HS-5 (cell line): ENCODE measurements at regions not wholly inside any gene's neighbourhood (a gene's known extent, or its start where the extent isn't known, plus 50 kb on each side); places are given as distances from the start of the nearest gene placed in this dataset.
"Not testable (repeated sequence)": the region's sequence is repeated elsewhere in the genome, so short reads cannot be mapped to it uniquely, and the experiment has no call there.

Experiments used
- DNase-seq: peaks from one replicate; pipeline ENCODE4 v3.0.0-alpha.2; 2012; ENCODE audit warnings: low read depth

DNA sequence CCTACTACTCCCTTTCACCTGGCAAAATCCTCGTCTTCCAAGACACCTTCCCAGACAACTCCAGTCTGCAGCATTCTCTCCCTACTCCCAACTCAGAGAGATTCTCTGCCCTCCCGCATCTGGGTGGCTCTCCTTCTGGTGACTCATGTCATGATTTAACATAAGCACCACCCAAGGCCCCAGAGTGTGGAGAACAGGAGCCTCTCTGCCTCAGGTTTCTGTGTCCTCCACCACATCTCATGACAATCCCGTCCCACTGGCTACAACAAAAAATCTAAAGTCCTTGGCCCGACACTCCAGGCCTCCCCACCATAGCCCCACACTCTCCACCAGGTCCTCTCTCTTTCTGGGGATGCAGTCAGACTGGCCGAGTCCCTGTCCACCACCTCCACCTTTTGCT lies 197.1 kb downstream of the BCL11A start:
- no peak for DNase-seq

DNA sequence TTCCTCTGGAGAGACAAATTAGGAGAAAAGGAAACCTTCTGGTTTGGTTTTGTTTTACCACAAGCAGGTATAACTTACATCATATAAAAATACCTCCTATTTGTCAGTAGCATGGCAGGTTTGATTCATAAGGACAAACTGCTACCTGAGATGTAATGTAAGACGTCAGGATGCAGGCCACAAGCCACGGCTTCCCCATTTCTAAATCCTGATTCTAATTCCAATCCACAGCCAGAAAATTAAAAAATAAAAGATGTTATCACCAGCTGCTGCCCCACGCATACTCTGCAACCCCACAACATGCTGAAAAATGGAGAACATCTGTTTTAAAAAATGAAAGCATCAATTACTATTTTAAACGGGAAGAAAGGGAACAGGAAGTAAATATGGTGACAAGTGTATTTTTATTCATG lies 197.6 kb downstream of the BCL11A start:
- no peak for DNase-seq

DNA sequence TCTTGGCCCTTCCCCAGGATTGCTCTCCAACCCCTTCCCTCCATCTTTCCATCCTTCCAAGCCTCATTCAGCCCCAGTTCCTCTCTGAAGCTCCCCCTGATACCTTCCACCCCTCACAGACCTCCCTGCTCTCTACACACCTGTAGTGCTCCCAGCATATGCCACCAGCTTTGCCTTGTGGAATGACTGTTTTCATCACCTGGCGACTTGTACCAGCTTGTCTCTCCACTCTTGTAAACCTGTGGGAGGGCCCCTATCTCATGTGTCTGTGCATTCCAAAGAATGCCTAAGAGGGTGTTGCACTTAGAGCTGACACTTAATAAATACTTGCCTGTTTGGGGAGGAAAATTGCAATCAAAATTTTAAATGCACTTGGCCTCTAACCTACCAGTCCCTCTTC lies 198.7 kb downstream of the BCL11A start:
- no peak for DNase-seq

DNA sequence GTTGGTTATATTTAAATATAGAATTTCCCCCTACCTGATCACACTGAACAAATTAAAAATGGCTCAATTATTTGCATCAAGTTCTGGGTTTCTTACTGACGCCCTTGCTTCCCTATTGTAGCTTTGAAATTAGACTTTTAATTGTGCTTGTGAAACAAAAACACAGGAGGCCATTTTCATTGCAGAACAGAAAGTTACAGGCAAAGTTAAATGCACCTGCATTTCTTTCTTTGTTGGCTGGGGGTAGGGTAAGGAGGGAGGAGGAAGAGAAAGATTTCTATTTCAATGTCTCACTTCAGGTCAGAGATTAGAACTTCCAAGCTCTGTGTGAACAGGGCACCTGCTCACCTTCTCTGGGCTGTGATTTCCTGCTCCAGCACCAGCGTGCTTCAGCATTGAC lies 199.6 kb downstream of the BCL11A start:
- DNase-seq: no peak

DNA sequence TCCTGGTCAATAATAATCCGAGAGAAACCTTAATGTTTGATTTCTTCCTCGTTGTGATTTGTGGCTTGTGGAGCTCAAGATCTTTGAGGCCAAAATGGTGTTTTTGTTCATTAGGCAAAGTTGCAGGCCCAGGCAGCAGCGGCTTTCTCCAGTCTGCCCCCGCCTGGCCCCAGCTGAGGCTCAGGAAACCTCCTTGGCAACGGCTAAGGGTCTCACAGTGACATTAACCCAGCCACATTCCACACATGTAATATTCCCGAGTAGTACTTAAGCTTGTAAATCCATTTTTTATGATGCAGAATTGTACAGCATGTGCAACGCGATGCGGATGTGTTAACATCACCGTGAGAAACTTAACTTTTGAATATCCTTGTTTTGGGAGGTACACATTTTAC lies 200.1 kb downstream of the BCL11A start:
- no peak for DNase-seq

DNA sequence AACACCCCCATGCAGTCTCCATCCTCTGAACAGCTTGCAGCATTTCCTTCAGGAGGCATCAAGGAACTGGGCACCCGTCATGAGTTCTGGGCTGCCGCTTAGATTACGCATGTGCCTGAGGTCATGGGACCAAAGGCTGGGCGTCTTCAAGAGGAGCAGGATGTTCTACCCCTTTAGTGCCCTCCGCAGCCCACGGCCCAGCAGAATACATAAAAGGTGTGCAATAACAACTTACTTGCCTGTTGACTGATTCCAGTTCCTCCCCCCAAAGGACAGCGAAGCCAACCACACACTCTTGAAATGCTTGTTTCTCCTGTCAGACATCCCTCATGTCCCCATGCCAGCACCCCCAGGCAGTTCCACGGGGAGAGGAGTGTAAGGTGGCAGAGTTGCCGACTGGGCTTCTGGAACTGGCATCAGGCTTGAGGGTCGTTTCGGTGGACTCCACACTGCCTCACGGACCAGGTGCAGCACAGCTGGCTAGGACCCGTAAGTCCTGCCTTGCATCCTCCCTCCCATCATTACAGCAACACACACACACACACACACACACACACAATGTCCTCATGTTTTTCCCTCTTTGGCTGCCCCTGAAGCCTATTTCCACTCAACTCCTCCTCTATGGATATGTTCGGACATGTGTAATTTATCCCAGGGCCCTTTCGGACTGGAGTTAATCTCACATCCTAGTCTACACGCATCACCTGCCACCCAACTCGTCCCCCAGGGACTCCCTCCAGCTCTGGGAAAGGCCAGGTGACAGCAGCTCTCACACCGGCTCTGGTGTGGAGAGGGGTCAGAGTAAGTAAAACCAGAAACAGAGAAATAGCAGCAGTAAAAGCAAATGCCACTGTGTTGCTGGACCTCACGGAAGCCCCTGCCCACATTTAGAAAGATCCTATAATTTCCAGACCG lies 200.7 kb downstream of the BCL11A start:
- no peak for DNase-seq

DNA sequence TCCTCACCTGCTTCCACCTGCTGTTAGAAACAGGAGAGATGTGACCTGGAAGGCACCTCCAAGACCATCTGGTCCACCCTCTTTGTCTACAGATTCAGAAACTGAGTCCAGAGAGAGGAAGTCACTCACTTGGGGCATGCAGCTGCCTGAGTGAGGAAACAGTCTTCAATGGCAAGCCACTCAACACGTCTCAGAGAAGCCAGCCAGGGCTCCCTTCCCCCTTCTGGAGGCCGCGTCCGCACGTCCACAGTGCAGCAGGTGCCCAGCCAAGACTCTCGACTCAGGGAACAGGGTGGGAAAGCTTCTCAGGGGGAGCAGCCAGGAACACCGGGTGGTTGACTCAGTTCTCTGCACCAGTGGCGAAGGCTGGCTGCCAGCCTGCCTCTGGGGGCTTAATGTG lies 201.7 kb downstream of the BCL11A start:
- no peak for DNase-seq

DNA sequence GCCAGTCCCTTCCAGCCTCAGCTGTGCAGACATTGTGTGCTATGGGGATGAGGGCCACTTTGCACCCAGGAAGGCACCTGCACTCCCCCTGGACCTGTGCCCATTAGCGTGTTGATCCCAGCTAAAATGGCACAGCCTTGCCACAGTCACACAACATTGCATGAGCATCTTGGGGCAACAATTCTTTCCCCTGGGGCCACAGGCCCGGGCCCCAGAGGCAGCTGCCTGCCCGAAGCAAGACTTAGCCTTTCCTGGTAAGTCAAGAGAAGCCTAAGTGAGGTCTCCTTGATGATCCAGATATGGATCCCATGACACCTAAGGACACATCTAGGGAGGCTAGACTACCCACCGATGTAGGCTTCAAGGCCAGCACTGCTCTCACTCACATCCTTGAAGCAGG lies 202.1 kb downstream of the BCL11A start:
- no peak for DNase-seq

DNA sequence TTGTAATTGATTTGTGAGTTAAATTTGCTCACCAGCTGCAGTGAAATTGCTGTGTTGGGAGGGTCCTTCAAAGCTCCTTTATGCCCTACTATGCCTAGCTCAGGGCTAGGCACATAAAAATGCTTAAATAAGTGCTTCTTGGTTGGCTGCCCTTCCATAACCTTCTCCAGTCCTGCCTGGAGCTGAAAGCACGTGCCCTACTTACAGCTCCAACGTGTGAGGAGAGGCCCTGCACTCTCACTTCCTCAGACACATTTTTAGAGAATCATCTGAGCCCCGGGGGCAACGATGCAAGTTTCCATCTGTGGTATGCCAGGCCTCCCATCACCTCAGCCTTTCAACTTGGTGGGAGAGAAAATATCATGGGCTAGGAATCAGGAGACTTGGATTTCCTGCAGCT lies 202.7 kb downstream of the BCL11A start:
- DNase-seq: no peak

DNA sequence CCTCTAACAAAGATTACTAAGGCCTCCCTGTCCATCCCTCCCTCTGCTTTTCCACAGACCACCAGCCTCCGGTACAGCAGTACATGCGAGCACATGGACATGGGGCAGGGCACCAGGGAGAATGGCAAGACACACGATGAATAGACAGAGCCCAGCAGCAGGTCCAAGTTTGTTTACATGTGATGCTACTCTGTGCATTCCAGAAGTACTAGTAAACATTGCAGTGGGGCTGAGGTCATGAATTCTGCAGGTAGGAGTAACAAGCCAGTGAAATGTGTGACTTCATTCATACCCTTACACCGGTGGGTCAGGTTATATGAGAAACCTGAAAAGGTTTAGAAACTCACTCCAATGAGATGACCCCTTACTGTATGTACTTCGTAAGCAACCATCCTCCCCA lies 205.7 kb downstream of the BCL11A start:
- DNase-seq: no peak

DNA sequence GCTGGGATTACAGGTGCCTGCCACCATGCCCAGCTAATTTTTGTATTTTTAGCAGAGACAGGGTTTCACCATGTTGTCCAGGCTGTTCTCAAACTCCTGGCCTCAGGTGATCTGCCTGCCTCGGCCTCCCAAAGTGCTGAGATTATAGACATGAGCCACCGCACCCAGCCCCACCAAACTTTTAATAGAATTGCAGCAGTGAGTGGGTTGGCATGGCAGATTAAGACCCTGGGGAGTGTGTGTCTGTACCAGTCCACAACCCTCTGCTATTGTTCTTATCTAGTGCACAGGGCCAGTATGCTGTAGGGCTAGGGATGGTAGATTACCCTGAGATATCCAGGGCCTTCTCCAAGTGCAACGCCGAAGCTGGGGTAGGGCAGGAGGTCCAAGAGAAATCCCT lies 211.0 kb downstream of the BCL11A start:
- DNase-seq: not testable (repeated sequence)

DNA sequence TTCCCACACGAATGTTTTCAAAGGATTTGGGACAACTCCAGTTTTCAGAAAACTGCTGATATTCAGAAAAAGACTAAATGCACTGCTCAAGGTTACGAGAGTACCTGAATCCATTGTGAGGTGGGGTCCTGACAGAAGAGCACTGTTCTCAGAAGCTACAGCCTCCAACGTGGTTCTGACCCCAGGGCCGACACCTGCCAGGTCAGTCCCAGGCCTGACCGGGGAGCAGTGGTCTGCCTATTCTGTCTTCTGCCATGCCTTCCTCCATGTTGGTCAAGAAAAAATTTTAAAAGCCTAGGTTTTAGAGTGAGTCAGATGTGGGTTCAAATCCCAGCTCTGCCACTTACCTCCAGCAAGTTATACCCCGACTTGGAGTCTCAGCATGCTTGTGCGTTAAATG lies 212.3 kb downstream of the BCL11A start:
- DNase-seq: no peak

DNA sequence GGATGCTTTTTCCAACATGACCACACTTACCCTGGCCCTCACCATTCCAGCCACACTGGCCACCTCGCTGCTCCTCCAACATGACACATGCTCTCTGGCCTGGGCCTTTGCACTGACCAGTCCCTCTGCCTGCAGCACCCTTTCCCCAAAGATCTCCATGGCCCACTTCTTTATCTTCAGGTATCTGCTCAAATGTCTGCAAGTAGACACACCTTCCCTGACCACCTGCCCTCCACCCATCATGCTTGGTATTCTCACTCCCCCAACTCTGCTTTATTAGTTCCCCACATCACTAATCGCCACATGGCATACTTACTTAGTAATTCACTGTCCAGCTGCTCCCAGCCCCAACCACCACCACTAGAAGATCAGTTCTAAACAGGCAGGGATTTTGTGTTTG lies 214.2 kb downstream of the BCL11A start:
- no peak for DNase-seq

DNA sequence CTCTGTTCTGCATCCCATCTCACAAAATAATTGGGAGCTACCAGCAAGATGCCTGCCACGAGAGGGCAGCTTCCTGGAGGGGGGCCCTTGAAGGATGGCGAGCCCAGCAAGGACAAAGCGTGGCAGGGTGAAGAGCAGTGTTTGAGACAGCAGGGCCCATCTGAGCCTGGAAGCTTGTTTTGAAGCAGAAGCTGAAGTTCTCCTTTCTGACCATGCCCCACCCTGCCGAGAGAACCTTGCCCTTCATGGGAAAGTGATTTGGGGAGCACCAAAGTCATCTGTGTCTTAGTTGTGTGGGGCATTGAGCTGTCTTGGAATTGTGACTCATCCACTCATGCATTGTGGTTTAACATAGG lies 216.3 kb downstream of the BCL11A start:
- DNase-seq: no peak

DNA sequence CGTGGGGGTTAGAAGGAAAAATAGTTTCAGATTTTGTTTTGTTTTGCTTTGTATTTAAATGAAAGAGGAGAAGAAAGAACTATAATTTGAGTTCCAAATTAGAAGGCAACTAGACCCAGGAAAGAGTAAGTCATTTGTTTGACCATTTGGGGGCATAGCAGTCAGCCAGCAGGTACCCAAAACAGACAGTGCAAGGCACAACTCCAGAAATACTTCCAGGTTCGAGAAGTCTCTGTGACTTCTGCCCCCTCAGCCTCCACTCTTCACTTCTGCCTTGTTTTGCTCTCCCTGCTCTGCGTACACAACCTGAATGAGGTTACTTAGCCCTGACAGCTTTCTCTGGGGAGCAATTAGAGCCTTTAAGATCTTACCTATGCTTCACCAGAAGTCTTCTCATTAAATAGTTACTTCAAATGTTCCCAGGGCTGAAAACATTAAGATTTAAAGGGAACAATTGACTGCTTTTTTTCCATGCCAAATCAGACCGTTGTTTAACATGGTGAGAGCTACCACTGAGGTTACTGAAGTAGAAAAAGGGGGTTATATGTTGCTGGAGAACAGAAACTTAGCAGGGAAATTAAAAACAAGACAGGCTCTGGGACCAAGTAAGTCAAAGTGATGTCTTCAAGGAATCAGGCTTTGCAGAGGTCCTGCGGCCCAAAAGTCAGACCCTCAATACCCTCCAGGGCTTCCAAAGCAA lies 216.9 kb downstream of the BCL11A start:
- DNase-seq: no peak

DNA sequence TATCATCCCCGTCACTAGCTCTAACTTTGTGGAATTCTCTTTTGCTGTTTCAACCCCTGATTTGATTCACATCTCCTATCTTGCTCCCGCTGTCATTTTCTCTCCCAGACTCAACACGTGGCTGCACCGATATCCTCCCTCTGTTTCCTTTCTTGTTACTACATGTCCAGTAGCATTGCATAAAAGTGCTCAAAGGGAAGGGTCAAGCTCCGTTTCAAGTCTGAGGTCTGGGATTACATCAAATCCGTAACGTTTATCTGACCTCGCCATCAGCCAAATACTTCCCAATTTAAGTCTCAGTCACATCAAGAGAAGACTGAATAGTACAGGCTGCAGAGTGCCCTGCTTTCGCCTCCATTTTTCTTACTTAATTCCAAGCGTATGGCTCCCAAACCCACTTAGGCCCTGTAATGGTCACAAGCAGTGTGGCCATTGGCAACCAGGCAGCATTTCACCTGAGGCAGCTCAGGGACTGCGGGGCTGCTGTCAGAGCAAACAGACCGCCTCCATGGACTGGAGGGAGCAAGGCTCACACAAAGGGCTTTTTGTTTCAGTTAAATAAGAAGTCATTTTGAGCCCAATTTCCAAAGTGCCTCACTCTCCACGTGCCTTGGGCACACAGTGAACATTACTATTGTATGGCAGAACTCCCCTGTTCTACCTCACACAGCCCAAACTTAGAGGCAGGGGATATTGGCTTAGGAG lies 217.8 kb downstream of the BCL11A start:
- no peak for DNase-seq

DNA sequence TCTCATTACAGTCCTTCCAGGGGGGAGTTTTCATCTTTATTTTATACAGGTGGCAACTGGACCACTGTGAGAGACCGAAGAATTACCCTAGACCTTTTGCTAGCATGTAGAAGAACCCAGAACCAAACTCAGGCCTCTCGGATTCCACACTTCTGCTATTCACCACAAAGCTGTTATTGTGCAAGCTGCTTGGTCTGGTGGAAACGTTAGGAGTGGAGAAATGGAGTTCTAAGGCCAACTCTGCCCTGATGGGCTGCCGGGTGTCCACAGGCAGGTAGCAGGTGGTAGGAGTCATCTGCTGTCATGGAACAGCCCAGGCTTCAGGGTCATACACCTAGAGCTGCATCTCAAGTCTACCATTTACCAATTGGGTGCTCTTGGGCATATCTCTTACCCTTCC lies 218.8 kb downstream of the BCL11A start:
- no peak for DNase-seq

DNA sequence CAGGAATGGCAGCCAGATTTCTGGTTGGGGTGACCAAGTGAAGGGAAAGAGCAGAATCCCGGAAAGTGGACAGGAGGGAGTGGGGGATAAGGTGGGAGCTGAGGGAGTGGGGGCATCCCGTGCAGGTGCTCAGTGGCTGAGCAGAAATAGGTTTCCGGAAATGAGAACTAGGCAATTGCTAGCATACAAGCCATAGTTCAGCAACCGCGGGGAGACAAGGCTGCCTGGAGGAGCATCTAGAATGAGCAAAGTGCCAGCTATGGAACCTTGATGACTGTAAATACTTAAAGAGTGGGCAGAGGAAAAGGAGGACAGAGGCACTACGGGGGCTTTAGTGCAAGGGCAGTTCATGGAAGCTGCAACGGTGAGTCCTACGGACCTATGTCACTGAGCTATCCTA lies 220.2 kb downstream of the BCL11A start:
- no peak for DNase-seq

DNA sequence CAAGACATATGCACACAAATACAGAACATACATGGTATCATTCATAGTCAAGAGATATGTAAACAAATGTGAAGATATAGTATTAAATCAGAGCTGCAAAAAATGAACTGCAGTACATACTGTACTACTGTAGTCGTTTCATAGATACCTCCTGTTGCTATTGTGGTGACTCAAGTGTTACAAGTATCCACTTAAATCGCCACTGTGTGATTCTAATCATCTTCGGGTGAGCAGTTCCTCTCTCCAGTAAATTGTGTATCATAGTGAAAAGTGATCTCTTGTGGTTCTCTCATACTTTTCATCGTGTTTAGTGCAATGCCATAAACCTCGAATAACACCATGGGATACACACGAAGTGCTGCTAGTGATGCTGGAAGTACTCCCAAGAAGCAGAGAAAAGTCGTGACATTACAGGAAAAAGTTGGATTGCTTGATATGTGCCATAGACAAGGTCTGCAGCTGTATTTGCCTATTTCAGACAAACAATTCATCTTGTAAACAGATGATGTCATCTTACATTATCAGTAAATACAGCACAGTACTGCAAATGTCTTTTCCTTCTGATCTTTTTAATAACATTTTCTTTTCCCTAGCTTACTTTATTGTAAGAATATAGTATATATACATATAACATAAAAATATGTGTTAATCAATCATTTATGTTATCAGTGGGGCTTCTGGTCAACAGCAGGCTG lies 222.2 kb downstream of the BCL11A start:
- DNase-seq: no peak

DNA sequence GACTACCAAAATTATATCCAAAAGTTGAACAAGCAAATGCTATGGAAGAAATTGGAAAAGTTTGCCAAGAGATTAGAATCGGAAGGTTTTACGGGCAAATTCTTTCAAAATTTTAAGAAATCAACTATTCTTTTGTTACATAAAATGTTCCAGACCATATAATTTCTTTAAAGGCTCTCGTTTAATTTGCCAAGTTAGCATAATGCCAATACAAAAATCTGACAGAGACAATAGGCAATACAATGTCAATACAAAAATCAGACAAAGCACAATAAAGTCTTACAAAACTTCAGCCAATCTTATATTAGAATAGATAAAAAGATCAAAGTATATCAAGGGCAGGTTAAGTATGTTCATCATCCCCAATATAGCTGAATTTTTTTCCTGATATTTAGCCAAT lies 224.2 kb downstream of the BCL11A start:
- no peak for DNase-seq

DNA sequence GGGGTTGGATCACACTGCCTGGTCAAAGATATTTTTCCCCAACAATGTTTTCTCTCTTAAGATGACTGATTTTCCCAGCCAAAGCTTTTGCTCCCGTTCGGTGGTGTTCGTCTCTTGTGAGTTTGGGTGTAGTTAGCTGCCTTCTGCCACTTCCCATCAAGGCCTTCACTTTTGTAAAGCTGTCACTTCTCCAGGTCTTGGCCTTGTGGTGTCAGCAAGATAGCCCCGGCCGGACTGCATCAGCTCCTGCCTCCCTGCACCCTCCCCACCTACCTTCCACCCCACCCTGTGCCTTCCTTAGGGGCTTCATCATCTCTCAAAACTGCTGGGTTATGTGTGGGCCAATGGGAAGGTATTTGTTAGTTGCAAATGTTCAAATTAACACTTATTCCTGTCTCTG lies 228.9 kb downstream of the BCL11A start:
- no peak for DNase-seq

DNA sequence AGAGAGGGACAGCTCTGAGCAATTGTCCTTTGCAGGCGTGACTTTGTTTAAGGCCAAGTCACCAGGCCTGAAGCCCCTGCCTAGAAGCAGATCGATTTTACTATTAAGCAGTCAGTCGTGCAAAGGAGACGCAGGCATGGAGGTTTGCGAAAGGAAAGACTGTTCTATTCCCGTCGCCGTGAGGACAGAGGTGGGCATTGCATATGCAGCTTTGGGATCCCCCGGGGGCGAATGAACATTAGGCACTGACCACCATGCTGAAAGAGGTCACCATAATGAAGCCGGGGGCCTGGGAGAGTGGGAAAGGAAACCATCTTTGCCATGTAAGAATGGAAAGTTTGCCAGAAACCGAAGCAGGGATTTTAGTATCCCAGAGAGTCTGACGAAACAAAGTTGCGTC lies 231.6 kb downstream of the BCL11A start:
- DNase-seq: no peak

DNA sequence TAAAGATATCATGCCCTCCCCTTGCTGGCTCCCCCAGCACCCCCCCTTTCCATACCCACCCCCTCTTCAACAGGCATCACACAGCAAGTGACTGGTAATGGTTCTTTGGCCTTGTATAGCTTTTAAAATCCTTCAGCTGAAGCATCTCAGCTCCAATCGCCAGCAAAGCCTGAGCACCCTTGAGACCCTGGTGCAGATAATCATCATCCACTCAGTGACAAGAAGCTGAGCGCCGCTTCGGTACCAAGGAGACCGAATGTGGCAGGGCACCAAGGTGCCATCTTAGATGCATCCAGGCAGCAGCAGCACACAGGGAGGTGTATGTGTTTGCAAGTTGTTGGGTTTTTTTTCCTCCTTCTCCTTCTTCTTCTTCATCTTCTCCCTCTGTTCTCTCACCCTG lies 232.7 kb downstream of the BCL11A start:
- DNase-seq: no peak
